ENCODE measurements at regions not wholly inside any gene's neighbourhood (a gene's known extent, or its start where the extent isn't known, plus 50 kb on each side); places are given as distances from the start of the nearest gene placed in this dataset.

GRCh38 chr3:31370380-31370666, 162.4 kb upstream of the STT3B start:
- no peak for TF ChIP-seq CTCF (IDR thresholded peaks at IDR 0.05; ENCODE audit: control insufficient read depth, insufficient read depth, low read depth, low read length, missing control alignments)

GRCh38 chr3:31370681-31371080, 162.0 kb upstream of the STT3B start:
- no peak overlapping the region for H3K4me3 ChIP-seq (ENCODE audit: control insufficient read depth, low read depth, low read length)
- DNase-seq (ENCODE audit: low read depth) = no peak
- TF ChIP-seq CTCF (IDR thresholded peaks at IDR 0.05; ENCODE audit: control insufficient read depth, insufficient read depth, low read depth, low read length, missing control alignments) = no peak

More at GRCh38 chr3:31370380-31370666, 162.4 kb upstream of the STT3B start:
- DNase-seq (ENCODE audit: low read depth) = no peak
- no peak overlapping the region for H3K4me3 ChIP-seq (ENCODE audit: control insufficient read depth, low read depth, low read length)

- TF ChIP-seq CTCF (IDR thresholded peaks at IDR 0.05; ENCODE audit: control insufficient read depth, insufficient read depth, low read depth, low read length, missing control alignments) = no peak
- H3K4me3 ChIP-seq (ENCODE audit: control insufficient read depth, low read depth, low read length) = no peak overlapping the region
- DNase-seq (ENCODE audit: low read depth) = no peak
Observed at GRCh38 chr3:31371484-31372177, 161.1 kb upstream of the STT3B start.

GRCh38 chr3:31373681-31374080, 159.0 kb upstream of the STT3B start:
- no peak for TF ChIP-seq CTCF (IDR thresholded peaks at IDR 0.05; ENCODE audit: control insufficient read depth, insufficient read depth, low read depth, low read length, missing control alignments)
- H3K4me3 ChIP-seq (ENCODE audit: control insufficient read depth, low read depth, low read length) = no peak overlapping the region
- DNase-seq (ENCODE audit: low read depth) = no peak

GRCh38 chr3:31377045-31377642, 155.6 kb upstream of the STT3B start:
- DNase-seq (ENCODE audit: low read depth) = peak; percentile 20
- H3K4me3 ChIP-seq (ENCODE audit: control insufficient read depth, low read depth, low read length) = no peak overlapping the region
- no peak for TF ChIP-seq CTCF (IDR thresholded peaks at IDR 0.05; ENCODE audit: control insufficient read depth, insufficient read depth, low read depth, low read length, missing control alignments)

GRCh38 chr3:31378231-31378630, 154.5 kb upstream of the STT3B start:
- DNase-seq (ENCODE audit: low read depth) = no peak
- no peak for TF ChIP-seq CTCF (IDR thresholded peaks at IDR 0.05; ENCODE audit: control insufficient read depth, insufficient read depth, low read depth, low read length, missing control alignments)
- no peak overlapping the region for H3K4me3 ChIP-seq (ENCODE audit: control insufficient read depth, low read depth, low read length)
